ENCODE measurements at regions not wholly inside any gene's neighbourhood (a gene's known extent, or its start where the extent isn't known, plus 50 kb on each side); places are given as distances from the start of the nearest gene placed in this dataset.
"Not testable (repeated sequence)": the region's sequence is repeated elsewhere in the genome, so short reads cannot be mapped to it uniquely, and the experiment has no call there.

DNA sequence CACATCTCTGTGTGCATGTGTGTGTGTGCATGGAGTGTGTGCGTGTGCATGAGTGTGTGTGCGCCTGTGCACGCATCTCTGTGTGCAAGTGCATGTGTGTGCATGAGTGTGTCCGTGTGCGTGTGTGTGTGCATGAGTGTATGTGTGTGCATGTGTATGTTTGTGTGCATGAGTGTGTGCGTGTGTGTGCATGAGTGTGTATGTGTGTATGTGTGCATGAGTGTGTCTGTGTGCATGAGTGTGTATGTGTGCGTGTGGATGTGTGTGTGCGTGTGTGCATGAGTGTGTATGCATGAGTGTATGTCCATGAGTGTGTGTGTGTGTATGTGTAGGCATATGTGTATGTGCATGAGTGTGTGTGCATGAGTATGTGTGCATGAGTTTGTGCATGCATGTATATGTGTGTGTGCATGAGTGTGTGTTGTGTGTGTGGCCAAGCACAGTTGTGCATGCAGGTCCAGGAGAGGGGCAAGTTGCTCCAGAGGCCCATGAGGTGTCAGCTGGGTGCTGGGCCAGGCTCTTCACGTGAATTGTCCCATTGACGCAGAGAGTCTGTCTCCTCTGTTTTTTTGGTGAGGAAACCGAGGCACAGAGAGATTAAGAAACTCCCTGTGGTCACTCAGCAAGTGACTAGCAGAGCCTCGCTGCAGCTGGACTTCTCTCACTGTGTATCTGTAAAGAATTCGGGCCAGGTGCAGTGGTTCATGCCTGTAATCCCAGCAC, 75.5 kb downstream of the ASB1 start:
- DNase-seq: no peak

DNA sequence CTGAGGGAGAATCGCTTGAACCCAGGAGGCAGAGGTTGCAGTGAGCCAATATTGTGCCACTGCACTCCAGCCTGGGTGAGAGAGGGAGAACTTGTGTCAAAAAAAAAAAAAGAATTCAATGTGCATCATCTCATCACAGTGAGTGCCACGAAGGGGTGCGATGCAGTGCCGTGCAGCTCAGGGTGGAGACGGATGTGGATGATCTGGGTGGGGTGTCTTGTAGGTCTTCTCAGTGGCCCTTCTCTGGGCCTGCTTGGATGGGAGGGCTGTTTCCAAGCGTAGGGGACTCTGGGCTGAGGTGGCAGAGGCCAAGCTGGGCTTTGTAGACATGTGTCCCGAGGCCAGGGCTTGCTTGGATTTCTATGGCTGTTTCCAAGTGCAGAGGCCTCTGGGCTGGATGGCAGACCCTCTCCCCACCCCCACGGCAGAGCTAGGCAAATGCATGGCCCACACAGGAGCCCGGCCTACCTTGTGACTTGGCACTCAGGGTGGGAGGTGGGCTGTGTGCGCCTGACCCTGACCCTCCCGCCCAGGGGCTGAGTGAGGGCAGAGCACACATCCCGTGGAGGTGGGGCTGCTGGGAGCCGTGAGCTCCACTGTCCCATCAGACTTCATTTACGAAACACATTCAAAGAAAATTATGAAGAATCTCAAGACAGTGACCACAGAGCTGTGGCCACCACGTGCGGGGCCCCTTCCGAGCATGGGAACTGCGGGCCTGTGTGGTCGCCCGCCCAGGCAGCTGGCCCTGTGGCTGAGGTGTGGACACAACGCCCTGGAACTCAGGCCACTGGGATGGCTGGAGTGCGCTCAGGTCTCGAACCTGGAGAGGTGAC, 76.4 kb downstream of the ASB1 start:
- no peak for DNase-seq

- DNase-seq: no peak
Measured at GRCh38 chr2:238504181-238504931, 77.6 kb downstream of the ASB1 start.

DNA sequence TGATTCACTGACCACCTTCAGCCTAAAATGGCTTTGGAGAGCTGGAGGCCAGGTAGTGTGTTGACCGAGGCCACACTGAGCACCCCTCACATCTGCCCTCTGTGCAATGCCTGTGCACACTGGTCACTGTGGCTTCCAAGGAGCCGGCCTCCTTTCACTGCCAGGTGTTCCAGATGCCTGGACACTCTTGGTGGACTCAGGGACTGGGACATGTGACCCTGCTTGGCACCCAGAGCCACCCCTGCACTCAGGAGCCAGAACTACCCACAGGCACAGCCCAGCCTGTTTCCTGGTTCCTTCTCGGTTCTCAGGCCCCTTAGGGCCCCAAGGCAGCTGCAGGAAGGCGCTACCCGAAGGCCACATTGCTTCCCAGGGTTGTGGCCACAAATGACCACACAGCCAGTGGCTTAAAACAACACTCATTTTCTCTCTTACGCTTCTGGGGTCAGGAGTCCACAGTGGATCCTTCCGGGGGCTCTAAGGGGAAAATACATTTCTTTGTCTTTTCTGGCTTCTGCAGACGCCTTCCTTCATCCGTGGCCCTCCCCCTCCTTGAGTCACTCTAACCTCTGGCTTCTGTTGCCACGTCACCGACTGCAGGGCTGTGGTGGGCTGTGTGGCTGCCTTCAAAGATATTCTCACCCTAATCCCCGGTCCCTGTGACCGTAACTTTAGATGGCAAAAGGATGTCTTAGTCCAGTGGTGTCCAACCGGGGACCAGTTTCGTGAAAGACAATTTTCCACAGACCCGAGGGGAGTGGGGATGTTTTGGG, 78.6 kb downstream of the ASB1 start:
- DNase-seq: no peak

DNA sequence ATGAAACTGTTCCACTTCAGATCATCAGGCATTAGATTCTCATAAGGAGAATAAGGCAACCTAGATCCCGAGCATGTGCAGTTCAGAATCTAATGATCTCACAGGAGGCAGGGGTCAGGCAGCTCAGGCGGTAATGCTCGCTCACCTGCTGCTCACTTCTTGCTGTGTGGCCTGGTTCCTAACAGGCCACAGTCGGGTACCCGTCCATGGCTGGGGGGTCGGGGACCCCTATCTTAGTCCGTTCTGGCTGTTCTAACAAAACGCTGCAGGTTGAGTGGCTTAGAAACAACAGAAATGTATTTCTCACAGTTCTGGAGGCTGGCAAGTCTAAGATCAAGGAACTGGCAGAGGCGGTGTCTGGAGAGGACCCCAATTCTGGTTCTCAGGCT, 79.2 kb downstream of the ASB1 start:
- DNase-seq: no peak

DNA sequence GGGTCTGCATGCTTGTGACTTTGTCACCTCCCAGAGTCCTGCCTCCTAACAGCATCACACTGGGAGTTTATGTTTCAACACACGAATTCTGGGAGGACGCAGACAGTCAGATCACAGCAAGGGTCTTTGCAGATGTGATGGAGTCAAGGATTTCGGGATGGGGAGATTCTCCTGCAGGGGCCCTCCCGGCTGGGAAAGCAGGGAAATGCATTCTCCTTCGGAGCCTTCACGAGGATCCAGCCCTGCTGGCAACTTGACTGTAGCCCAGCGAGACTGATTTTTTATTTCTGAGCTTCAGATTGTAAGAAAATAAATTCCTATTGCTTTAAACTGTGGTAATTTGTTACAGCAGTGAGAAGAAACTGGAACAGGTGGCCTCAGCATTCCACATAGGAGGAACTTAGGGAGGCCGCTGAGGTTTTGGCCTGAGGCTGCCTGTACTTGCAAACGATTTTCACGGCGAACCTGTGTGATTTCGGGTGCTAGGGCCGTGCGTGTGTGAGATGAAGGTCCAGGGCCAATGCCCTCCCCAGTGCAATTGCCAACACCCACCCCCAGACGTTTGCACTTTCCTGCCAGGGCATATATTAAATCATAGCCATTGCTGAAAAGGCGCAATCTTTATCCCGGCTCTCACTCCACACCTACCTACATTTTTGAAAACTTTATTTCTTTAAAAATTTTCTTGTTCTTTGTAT, 79.8 kb downstream of the ASB1 start:
- DNase-seq: no peak

DNA sequence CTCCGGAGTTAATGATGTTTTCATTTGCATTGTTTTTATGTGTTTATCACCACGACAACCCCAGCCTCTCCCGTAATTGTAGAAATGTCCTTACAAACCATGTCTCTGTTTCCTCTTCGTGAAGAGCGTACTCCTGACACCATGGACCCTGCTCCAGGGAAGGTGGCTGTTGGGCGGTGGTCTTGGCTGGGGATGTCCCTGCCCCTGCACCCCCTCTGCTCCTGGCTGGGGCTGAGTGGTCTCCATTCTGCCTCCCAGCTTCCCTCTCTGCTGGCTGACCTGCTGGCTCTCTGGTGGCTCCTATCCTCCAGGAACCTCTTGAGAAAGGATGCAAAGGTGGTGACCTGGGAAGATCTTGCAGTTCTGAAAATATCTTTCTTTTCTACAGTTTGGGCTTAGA, 81.1 kb downstream of the ASB1 start:
- DNase-seq: no peak

DNA sequence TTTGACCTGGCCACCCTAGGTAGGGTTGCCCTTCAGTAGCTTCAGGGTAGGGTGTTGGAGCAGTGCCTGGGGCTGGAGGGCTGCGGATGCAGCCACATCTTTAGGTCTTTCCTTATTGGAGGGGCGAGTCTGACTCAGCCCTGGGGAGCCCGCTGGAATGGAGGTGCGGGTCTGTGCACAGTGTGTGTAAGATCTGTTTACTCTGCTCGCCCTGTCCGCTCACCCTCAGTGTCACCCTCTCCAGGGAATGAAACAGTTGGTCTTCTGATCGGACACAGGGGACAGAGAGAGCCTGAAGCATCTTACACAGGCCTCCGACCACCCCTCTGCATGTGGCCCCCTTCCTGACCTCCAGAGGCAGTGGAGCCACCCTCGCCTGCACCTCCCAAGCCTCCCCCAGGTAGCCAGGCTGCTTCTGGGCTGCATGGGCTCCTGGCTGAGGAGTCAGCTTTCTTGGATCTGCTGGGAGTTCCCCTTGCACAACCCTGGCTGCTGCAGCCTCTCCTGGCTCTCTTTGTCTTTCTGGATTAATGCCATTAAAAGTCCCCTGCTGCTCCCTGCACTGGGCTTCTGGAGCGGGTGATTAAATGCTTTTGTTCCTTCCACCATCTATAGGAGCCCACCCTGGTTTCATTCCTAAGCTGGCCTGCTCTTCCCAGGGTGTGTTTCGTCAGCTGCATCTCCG, 82.6 kb downstream of the ASB1 start:
- DNase-seq: no peak

GRCh38 chr2:238509903-238510302, 83.2 kb downstream of the ASB1 start:
- no peak for DNase-seq

DNA sequence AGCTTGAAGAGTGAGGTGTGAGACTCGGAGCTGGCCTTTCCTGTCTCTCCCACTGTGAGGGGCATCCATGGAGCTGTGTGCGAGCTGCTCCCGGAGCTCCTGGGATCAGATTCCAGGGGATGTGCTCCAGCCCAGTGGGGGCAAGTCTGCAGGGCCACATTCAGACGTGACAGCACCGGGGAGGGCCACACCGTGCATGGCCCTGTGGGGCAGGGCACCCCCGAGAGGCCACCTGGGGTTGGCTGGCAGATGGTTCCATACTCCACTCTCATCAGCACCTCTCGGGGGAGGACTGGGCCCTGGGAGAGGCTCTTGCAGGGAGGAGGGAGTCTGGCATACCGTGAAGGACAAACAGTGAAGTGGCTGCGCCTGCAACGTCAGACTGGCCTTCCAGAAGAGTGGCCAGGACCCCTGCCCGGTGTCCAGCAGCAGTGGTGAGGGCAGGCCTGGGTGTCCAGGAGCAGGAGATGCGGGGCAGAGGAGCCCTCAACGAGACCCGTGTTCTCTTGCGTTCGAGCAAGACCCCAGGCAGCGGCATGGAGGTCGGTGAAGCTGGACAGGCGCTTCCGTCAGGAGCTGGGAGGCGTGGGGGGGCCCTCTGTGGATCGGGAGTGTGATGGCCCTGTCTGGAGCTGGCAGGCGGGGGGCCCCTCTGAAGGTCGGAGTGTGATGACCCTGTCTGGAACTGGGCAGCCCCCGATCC, 84.3 kb downstream of the ASB1 start:
- no peak for DNase-seq

DNA sequence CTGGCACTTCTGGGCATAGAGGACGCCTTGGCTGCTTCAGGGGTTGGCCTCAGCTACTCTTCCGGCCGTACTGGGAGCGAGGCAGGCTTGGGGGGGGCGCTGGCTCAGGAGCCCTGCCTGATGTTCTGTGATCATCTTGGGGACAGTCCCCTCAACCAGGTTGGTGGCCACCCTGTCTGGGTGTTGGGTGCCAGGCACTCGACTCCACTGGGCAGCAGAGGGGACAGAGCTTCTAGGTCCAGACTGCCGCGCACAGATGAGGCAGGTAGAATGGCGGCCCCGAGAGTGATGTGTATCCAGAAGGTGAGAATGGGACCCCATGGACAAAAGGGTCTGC, 84.9 kb downstream of the ASB1 start:
- no peak for DNase-seq

DNA sequence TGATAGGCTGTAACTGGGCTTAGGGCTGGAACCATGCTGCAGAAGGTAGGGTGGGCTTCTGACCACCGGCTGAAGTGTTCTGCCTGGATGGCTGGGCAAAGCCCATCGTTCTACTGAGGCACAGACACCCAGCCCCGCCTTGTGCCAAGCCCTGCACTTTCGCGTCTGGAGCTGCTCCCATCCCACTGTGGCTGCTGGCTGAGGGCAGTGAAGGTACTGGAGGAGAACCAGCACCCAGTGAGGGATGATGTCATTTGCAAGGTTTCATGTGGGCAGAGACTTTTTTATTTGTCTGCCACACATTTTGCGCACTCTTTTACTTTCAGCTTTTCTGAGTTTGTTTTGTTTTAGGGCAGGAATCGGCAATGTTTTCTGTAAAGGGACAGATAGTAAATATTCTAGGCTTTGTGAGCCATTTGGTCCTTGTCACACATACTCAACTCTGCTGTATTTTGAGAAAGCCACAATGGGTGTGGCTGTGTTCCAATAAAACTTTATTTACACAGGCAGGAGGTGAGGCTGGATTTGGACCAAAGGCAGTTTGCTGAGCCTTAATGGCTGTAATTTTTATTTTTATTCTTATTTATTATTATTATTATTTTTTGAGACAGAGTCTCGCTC, 85.6 kb downstream of the ASB1 start:
- DNase-seq: no peak

- no peak for DNase-seq
Measured at GRCh38 chr2:238513346-238513745, 86.6 kb downstream of the ASB1 start.

- DNase-seq: not testable (repeated sequence)
Measured at GRCh38 chr2:238514024-238514423, 87.3 kb downstream of the ASB1 start.

GRCh38 chr2:238515377-238515776, 88.7 kb downstream of the ASB1 start:
- DNase-seq: no peak

- no peak for DNase-seq
Measured at GRCh38 chr2:238517209-238517608, 90.5 kb downstream of the ASB1 start.

GRCh38 chr2:238518172-238518820, 91.6 kb downstream of the ASB1 start:
- DNase-seq: no peak

- DNase-seq: no peak
Measured at GRCh38 chr2:238518821-238519186, 92.1 kb downstream of the ASB1 start.

DNA sequence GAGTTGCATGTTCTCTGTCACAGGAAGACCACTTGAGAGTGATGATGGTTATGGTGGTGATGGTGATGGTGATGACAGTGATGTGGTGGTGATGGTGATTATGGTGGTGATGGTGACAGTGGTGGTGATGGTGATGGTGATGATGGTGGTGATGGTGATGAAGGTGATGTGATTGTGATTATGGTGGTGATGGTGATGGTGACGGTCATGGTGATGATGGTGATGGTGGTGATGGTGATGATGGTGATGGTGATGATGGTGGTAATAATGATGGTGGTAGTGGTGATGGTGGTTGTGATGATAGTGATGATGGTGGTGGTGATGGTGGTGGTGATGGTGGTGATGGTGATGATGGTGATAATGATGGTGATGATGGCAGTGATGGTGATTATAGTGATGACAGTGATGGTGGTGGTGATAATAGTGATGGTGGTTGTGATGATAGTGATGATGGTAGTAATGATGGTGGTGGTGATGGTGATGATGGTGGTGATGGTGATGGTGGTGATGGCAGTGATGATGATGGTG, 93.7 kb downstream of the ASB1 start:
- no peak for DNase-seq

DNA sequence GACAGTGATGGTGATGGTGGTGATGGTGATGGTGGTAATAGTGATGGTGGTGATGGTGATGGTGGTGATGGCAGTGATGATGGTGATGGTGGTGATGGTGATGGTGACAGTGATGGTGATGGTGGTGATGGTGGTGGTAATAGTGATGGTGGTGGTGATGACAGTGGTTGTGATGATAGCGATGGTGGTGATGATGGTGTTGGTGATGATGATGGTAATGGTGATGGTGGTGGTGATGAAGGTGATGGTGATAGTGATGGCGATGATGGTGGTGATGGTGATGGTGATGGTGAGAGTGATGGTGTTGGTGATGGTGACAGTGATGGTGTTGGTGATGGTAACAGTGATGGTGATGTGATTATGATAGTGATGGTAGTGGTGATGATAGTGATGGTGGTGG, 94.3 kb downstream of the ASB1 start:
- DNase-seq: no peak
